Endothelial cell of umbilical vein (primary cell): ENCODE measurements at regions not wholly inside any gene's neighbourhood (a gene's known extent, or its start where the extent isn't known, plus 50 kb on each side); places are given as distances from the start of the nearest gene placed in this dataset.

Source experiments
- BruUV-seq: library from RNA; stranded (reverse); fragments of 400-500 nt; replicated peaks from 2 replicates; lab custom pipeline; 2021; lab: Mats Ljungman, UMichigan
- CTCF ChIA-PET: fragments of 300-600, 350-600 bp; sonication (Branson Sonifier 250); formaldehyde crosslinking; loops from one replicate; lab custom pipeline; 2021; ENCODE audit warnings: antibody characterized with exemption, inconsistent platforms; lab: Charles Lee
- POLR2A ChIA-PET: fragments of 300-600, 350-600 bp; sonication (Branson Sonifier 250); formaldehyde crosslinking; loops from one replicate; lab custom pipeline; 2021; ENCODE audit warnings: antibody characterized with exemption, inconsistent platforms; lab: Charles Lee
- DNase-seq: peaks from one replicate; pipeline ENCODE4 v3.0.0-alpha.2; 2011; ENCODE audit warnings: low read depth, low spot score
- FAIRE-seq: peaks from 2 replicates; lab custom pipeline; 2011; peaks lifted over from hg19 to GRCh38; lab: Jason Lieb, UNC
- H2AFZ ChIP-seq: 2 replicates; pipeline ENCODE4 v1.6.0; 2012; ENCODE audit warnings: low read depth, low read length, control low read depth, inconsistent platforms
- H3K27ac ChIP-seq: 2 replicates; pipeline ENCODE4 v1.5.1; 2011; ENCODE audit warnings: low read depth, mild to moderate bottlenecking, control low read depth, low read length, moderate library complexity; ENCODE audit not compliant: insufficient read depth
- H3K27me3 ChIP-seq, 2 experiments: 2 replicates each; pipeline versions ENCODE4 v1.6.0 to v1.6.1; 2011; ENCODE audit warnings: low read length in 2 of 2, mixed read lengths in 1 of 2; ENCODE audit not compliant: control insufficient read depth in 2 of 2, insufficient read depth in 2 of 2
- H3K36me3 ChIP-seq, 2 experiments: 2 replicates in 1 of 2; 3 replicates in 1 of 2; pipeline ENCODE4 v1.5.1; 2011; ENCODE audit warnings: low read length in 2 of 2, mild to moderate bottlenecking in 1 of 2, moderate library complexity in 1 of 2; ENCODE audit not compliant: control insufficient read depth in 2 of 2, insufficient read depth in 2 of 2; ENCODE audit errors: extremely low read depth in 1 of 2
- H3K4me1 ChIP-seq: 3 replicates; pipeline ENCODE4 v1.5.1; 2011; ENCODE audit warnings: mild to moderate bottlenecking, low read length; ENCODE audit not compliant: control insufficient read depth, insufficient read depth; ENCODE audit errors: extremely low read depth
- H3K4me2 ChIP-seq: 2 replicates; pipeline ENCODE4 v1.6.1; 2011; ENCODE audit warnings: low read length, control low read depth, mixed read lengths; ENCODE audit not compliant: insufficient read depth
- H3K4me3 ChIP-seq, 3 experiments: fragments of 200-600 bp in 1 of 3; sonication (generic), shearing (Covaris generic) in 1 of 3; replicated peaks in 1 of 3; 2 replicates each; pipeline ENCODE4 v1.5.1; 2011 to 2016; ENCODE audit warnings: control low read depth in 3 of 3, low read length in 3 of 3, mild to moderate bottlenecking in 2 of 3, inconsistent platforms in 1 of 3, low read depth in 1 of 3, moderate library complexity in 1 of 3; ENCODE audit not compliant: insufficient read depth in 1 of 3
- H3K79me2 ChIP-seq: 2 replicates; pipeline ENCODE4 v1.6.0; 2012; ENCODE audit warnings: low read length, inconsistent platforms; ENCODE audit not compliant: control insufficient read depth, insufficient read depth
- H3K9ac ChIP-seq: replicated peaks from 2 replicates; pipeline ENCODE3; 2011; ENCODE audit warnings: low read length, control low read depth; ENCODE audit not compliant: insufficient read depth; ENCODE audit errors: extremely low read depth
- H3K9me1 ChIP-seq: replicated peaks from 3 replicates; pipeline ENCODE4 v1.6.0; 2011; ENCODE audit warnings: mild to moderate bottlenecking, low read length; ENCODE audit not compliant: control insufficient read depth, insufficient read depth; ENCODE audit errors: extremely low read depth
- H3K9me3 ChIP-seq: replicated peaks from 2 replicates; pipeline ENCODE4 v1.5.1; 2012; ENCODE audit warnings: low read length, inconsistent platforms; ENCODE audit not compliant: control insufficient read depth, insufficient read depth
- H4K20me1 ChIP-seq: replicated peaks from 2 replicates; pipeline ENCODE3; 2011; ENCODE audit warnings: mild to moderate bottlenecking, low read length; ENCODE audit not compliant: control insufficient read depth, insufficient read depth; ENCODE audit errors: extremely low read depth
- EZH2 ChIP-seq: IDR thresholded peaks from 2 replicates; pipeline ENCODE4 v1.6.1; 2012; ENCODE audit warnings: borderline replicate concordance, low read depth, mild to moderate bottlenecking, moderate library complexity, low read length, inconsistent platforms; ENCODE audit not compliant: severe bottlenecking
- FOS ChIP-seq: IDR thresholded peaks from 2 replicates; pipeline ENCODE4 v1.6.1; 2011; ENCODE audit warnings: mild to moderate bottlenecking, low read length, moderate library complexity, borderline replicate concordance; ENCODE audit not compliant: insufficient read depth
- GATA2 ChIP-seq: IDR thresholded peaks from 2 replicates; pipeline ENCODE4 v1.7.0; 2011; ENCODE audit warnings: low read depth, mild to moderate bottlenecking, moderate library complexity, mixed read lengths, low read length; ENCODE audit not compliant: insufficient read length, insufficient read depth
- JUN ChIP-seq: IDR thresholded peaks from 2 replicates; pipeline ENCODE4 v1.6.1; 2011; ENCODE audit warnings: borderline replicate concordance, low read depth; ENCODE audit not compliant: insufficient read length, insufficient read depth
- POLR2A ChIP-seq: IDR thresholded peaks from 2 replicates; pipeline ENCODE4 v1.6.1; 2012; ENCODE audit warnings: low read depth, mild to moderate bottlenecking, control low read depth, low read length
- POLR2AphosphoS5 ChIP-seq: IDR thresholded peaks from 2 replicates; pipeline ENCODE4 v1.6.1; 2012; ENCODE audit warnings: low read depth, mild to moderate bottlenecking, control low read depth, low read length, moderate library complexity; ENCODE audit not compliant: insufficient read depth
- dilution Hi-C: fragments of 300-500 bp; cut with MboI; formaldehyde crosslinking; loops from one replicate; pipeline ENCODE4 v1.15.0; 2019; ENCODE audit warnings: low sequenced_read_pairs; ENCODE audit not compliant: extremely low pct_ligation_motif_present
- intact Hi-C: fragments of 100-400 bp; cut with micrococcal nuclease; formaldehyde crosslinking; loops from one replicate; pipeline ENCODE4 v1.10.0; 2022
- TF ChIP-seq, protein P1 (sequence below), 2 donors: IDR thresholded peaks; 1 replicate in 1 of 2; 2 replicates in 1 of 2; pipeline ENCODE4 v1.5.1; 2011; ENCODE audit warnings: low read length in 2 of 2, mild to moderate bottlenecking in 2 of 2, moderate library complexity in 2 of 2, control low read depth in 1 of 2, inconsistent platforms in 1 of 2, low read depth in 1 of 2; ENCODE audit not compliant: insufficient read depth in 1 of 2; ENCODE audit errors: extremely low read depth in 1 of 2

DNA sequence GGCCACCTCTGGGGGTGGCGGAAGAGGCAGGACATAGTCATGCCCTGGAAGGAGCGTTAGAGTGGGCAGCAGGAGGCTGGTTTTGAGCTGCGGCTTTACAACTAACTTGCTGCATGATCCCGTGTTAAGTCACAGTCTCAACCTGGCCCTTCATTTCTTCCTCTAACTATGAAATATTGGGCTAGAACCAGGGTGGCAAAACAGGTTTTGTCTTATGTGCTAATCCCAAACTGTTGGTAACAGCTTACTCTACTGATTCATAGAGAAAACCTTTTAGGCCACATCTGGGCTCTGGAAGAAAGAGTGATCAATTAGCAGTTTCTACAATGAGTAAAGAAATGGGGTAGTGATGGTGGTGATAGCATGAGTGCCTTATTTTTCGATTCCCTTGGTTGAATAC is 74.1 kb upstream of the CLINT1 start:
- ChIA-PET CTCF (interaction anchor here (1.2 to 1.6 kb wide), 2 partner anchors 10 to 16 kb away, joined by 4 to 12 read pairs; no protein-coding TSS in a partner anchor), POLR2A (interaction anchor here (1.2 kb wide), 1 partner anchor 75 kb away, joined by 4 read pairs; no protein-coding TSS in a partner anchor)
- Histone ChIP-seq H3K9ac (no peak overlapping the region), H4K20me1 (no peaks in the 10 kb centered on the region), H3K36me3 (no peaks in the 10 kb centered on the region), H2AFZ (no peak overlapping the region), H3K9me3 (no peaks in the 10 kb centered on the region), H3K27ac (no peak overlapping the region), H3K4me2 (no peak overlapping the region), H3K4me3 (no peak overlapping the region), H3K9me1 (no peaks in the 10 kb centered on the region), H3K27me3 (no peaks in the 10 kb centered on the region), H3K4me1 (no peaks in the 10 kb centered on the region), H3K79me2 (no peaks in the 10 kb centered on the region)
- no peak for TF ChIP-seq EZH2
- TF ChIP-seq FOS, result no peak
- TF ChIP-seq JUN, result no peak
- TF ChIP-seq GATA2, result no peak
- no peak for TF ChIP-seq POLR2AphosphoS5
- TF ChIP-seq, protein P1, sequence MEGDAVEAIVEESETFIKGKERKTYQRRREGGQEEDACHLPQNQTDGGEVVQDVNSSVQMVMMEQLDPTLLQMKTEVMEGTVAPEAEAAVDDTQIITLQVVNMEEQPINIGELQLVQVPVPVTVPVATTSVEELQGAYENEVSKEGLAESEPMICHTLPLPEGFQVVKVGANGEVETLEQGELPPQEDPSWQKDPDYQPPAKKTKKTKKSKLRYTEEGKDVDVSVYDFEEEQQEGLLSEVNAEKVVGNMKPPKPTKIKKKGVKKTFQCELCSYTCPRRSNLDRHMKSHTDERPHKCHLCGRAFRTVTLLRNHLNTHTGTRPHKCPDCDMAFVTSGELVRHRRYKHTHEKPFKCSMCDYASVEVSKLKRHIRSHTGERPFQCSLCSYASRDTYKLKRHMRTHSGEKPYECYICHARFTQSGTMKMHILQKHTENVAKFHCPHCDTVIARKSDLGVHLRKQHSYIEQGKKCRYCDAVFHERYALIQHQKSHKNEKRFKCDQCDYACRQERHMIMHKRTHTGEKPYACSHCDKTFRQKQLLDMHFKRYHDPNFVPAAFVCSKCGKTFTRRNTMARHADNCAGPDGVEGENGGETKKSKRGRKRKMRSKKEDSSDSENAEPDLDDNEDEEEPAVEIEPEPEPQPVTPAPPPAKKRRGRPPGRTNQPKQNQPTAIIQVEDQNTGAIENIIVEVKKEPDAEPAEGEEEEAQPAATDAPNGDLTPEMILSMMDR (IDR thresholded peaks at IDR 0.05; ENCODE audit: extremely low read depth in 1 of 2, insufficient read depth in 1 of 2, low read depth in 1 of 2, low read length in 2 of 2), result no peak
- TF ChIP-seq POLR2A, result no peak
- no TSS peak for BruUV-seq
- dilution Hi-C loops (no loop called here), intact Hi-C loops (no loop called here)
- no peak for DNase-seq
- no peak for FAIRE-seq
